Ectodermal cell (in vitro differentiated cells): ENCODE measurements at regions not wholly inside any gene's neighbourhood (a gene's known extent, or its start where the extent isn't known, plus 50 kb on each side); places are given as distances from the start of the nearest gene placed in this dataset.

ENCODE experiments used
- H3K27ac ChIP-seq: 2 replicates; pipeline ENCODE4 v1.7.0; 2013; ENCODE audit warnings: mild to moderate bottlenecking, low read depth, low read length; ENCODE audit not compliant: insufficient read depth, poor library complexity, severe bottlenecking
- H3K27me3 ChIP-seq: 2 replicates; pipeline ENCODE4 v1.7.0; 2013; ENCODE audit warnings: mild to moderate bottlenecking, low read length; ENCODE audit not compliant: insufficient read depth, control insufficient read depth, poor library complexity, severe bottlenecking
- H3K36me3 ChIP-seq: one replicate; pipeline ENCODE4 v1.7.0; 2013; ENCODE audit warnings: low read length; ENCODE audit not compliant: control insufficient read depth, insufficient read depth
- H3K4me1 ChIP-seq: one replicate; pipeline ENCODE4 v1.7.0; 2013; ENCODE audit warnings: low read length; ENCODE audit not compliant: control insufficient read depth, insufficient read depth
- H3K4me3 ChIP-seq: 2 replicates; pipeline ENCODE4 v1.7.0; 2013; ENCODE audit warnings: low read depth, low read length, control low read depth; ENCODE audit not compliant: insufficient read depth
- H3K9me3 ChIP-seq: 2 replicates; pipeline ENCODE4 v1.7.0; 2013; ENCODE audit warnings: mild to moderate bottlenecking, low read length, moderate library complexity; ENCODE audit not compliant: control insufficient read depth
- WGBS, 2 experiments: methylation state at CpG; one replicate each; pipeline ENCODE4 v1.1.7; 2013; ENCODE audit warnings: missing lambda C conversion rate in 2 of 2; 5-methylcytosine and 5-hydroxymethylcytosine counted together

GRCh38 chr11:92316106-92316809, 91.6 kb downstream of the FAT3 start:
- no peaks in the 10 kb centered on the region for H3K36me3 ChIP-seq
- H3K9me3 ChIP-seq, result no peaks in the 10 kb centered on the region
- 93 to 100% methylated on average over 3 to 4 of the region's 4 CpGs for WGBS, 2 experiments
- H3K4me3 ChIP-seq, result no peak overlapping the region
- H3K27ac ChIP-seq, result no peak overlapping the region
- H3K27me3 ChIP-seq, result no peaks in the 10 kb centered on the region
- peaks cover 5% of the 10 kb centered on the region for H3K4me1 ChIP-seq

GRCh38 chr11:92317222-92317621, 92.6 kb downstream of the FAT3 start:
- H3K27me3 ChIP-seq, result no peaks in the 10 kb centered on the region
- no peaks in the 10 kb centered on the region for H3K9me3 ChIP-seq
- no peaks in the 10 kb centered on the region for H3K4me1 ChIP-seq
- no peaks in the 10 kb centered on the region for H3K36me3 ChIP-seq
- H3K4me3 ChIP-seq, result no peak overlapping the region
- no peak overlapping the region for H3K27ac ChIP-seq

GRCh38 chr11:92317721-92318120, 93.1 kb downstream of the FAT3 start:
- 29 to 88% methylated on average over 1 to 2 of the region's 2 CpGs for WGBS, 2 experiments
- Histone ChIP-seq H3K27me3 (no peaks in the 10 kb centered on the region), H3K27ac (no peak overlapping the region), H3K36me3 (no peaks in the 10 kb centered on the region), H3K4me3 (no peak overlapping the region), H3K9me3 (no peaks in the 10 kb centered on the region), H3K4me1 (no peaks in the 10 kb centered on the region)

DNA sequence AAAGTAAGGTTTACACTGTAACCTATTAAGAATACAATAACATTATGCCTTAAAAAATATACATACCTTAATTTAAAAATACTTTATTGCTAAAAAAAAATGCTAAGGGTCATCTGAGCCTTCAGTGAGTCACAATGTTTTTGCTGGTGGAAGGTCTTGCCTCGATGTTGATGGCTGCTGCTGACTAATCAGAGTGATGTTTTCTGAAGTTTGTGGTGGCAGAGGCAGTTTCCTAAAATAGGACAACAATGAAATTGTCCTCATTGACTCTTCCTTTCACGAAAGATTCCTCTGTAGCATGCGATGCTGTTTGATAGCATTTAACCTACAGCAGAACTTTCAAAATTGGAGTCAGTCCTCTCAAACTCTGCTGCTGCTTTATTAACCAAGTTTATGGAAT, 97.6 kb downstream of the FAT3 start:
- WGBS, 2 experiments, result 95 to 96% methylated on average over 3 of the region's 3 CpGs
- no peaks in the 10 kb centered on the region for H3K4me1 ChIP-seq

GRCh38 chr11:92324890-92325289, 100.3 kb downstream of the FAT3 start:
- Histone ChIP-seq H3K4me1 (peaks cover 4% of the 10 kb centered on the region), H3K4me3 (no peak overlapping the region), H3K9me3 (no peaks in the 10 kb centered on the region), H3K27me3 (no peaks in the 10 kb centered on the region), H3K27ac (no peak overlapping the region), H3K36me3 (no peaks in the 10 kb centered on the region)
- 83 to 100% methylated on average over 1 of the region's 1 CpG for WGBS, 2 experiments

More for the DNA sequence above, 97.6 kb downstream of the FAT3 start:
- Histone ChIP-seq H3K27me3 (no peaks in the 10 kb centered on the region), H3K4me3 (no peak overlapping the region), H3K9me3 (no peaks in the 10 kb centered on the region), H3K36me3 (no peaks in the 10 kb centered on the region), H3K27ac (no peak overlapping the region)

DNA sequence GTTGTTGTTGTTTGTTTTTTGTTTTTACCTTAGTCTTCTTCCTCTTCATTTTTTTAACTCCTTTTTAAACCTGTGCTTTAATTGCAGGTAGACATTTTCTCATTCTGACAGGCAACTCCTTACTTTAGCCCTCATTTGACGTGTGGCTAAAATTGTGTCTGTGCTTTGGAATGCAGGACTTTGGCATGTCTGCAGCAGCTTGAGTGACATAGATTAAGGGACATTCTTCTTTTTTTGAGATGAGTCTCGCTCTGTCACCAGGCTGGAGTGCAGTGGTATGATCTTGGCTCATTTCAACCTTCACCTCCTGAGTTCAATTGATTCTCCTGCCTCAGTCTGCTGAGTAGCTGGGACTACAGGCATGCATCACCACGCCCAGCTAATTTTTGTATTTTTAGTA, 100.8 kb downstream of the FAT3 start:
- no peaks in the 10 kb centered on the region for H3K36me3 ChIP-seq
- H3K4me3 ChIP-seq, result no peak overlapping the region
- WGBS, 2 experiments, result 88 to 95% methylated on average over 3 of the region's 3 CpGs
- peaks cover 10% of the 10 kb centered on the region for H3K4me1 ChIP-seq
- H3K9me3 ChIP-seq, result no peaks in the 10 kb centered on the region
- no peak overlapping the region for H3K27ac ChIP-seq
- H3K27me3 ChIP-seq, result no peaks in the 10 kb centered on the region

DNA sequence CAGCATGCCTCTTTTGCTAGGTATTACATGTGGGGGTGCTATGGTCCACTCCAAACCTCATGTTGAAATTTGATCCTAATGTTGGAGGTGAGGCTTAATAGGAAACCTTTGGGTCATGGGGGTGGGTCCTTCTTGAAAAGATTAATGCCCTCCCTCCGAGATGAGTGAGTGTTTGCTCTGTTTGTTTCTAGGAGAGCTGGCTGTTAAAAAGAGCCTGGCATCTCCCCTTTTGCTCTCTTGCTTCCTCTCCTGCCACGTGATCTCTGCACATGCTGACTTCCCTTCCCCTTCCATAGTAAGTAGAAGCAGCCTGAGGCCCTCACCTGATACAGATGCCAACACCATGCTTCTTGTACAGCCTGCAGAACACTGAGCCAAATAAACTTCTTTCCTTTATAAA, 104.5 kb downstream of the FAT3 start:
- 24 to 50% methylated on average over 2 of the region's 2 CpGs for WGBS, 2 experiments
- Histone ChIP-seq H3K27ac (peak overlapping the region; percentile 11), H3K4me3 (no peak overlapping the region), H3K4me1 (peaks cover 12% of the 10 kb centered on the region), H3K27me3 (no peaks in the 10 kb centered on the region), H3K36me3 (no peaks in the 10 kb centered on the region), H3K9me3 (no peaks in the 10 kb centered on the region)

DNA sequence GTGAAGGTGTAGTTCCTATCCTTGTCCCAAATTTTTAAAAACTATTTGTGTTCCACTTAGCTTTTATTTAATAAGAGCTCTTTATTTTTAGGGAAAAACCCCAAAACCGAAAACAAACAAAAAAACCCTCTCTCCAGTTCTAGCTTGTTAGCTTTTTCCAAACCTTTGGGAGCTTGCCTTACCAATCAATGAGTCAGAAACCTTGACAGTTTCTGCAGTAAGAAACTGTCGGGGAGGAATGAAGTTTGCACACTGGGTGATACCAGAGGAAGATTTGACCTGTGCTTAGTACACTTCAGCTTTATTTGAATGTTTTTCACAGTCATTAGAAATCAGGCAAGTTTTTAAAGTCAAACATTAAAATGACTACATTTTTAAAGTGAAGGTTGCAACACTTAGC, 105.0 kb downstream of the FAT3 start:
- H3K4me1 ChIP-seq, result peaks cover 12% of the 10 kb centered on the region
- H3K9me3 ChIP-seq, result no peaks in the 10 kb centered on the region
- WGBS, 2 experiments, result 54 to 58% methylated on average over 2 of the region's 2 CpGs
- no peak overlapping the region for H3K4me3 ChIP-seq
- H3K36me3 ChIP-seq, result no peaks in the 10 kb centered on the region
- no peaks in the 10 kb centered on the region for H3K27me3 ChIP-seq
- peak overlapping the region; percentile 64 for H3K27ac ChIP-seq

DNA sequence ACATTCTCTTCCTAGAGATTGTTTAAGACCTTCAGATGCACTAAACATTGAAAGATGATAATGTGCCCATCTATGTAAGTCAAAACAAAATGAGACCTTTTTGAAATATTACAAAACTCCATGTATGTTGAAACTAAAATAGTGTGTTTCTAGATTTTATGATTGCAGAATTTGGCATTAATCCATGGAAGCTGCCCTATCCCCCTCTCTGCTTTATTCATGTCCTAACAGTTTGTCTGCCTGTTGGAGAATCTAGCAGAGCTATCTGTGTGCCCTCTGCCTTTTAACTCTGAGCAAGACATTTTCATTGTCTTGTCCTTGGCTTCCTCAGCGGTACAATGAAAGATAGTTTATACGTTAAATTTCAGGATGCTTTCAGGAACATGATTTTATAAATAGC, 105.5 kb downstream of the FAT3 start:
- Histone ChIP-seq H3K27ac (peak overlapping the region; percentile 64), H3K4me1 (peaks cover 12% of the 10 kb centered on the region), H3K27me3 (no peaks in the 10 kb centered on the region), H3K36me3 (no peaks in the 10 kb centered on the region), H3K9me3 (no peaks in the 10 kb centered on the region), H3K4me3 (no peak overlapping the region)
- 66 to 70% methylated on average over 2 of the region's 2 CpGs for WGBS, 2 experiments

DNA sequence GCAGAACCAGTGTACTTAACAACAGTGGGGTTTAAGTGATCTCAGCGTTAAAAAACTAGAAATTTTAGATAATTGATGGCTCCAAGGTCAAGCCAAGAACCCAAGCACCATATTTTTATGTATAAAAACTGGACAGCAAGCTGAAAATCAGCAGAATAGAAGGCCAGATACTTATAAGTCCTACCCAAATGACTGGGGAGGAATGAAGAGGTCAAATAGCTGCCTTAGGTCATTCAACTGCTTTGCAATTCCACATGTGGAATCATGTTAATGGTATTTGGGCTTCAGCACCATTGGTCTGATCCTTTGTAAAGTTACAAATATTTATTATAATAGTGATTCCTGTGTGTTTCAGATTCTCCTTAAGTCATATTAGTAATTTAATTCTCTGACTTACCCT, 108.4 kb downstream of the FAT3 start:
- 95 to 100% methylated on average over 1 of the region's 1 CpG for WGBS, 2 experiments
- Histone ChIP-seq H3K27ac (no peak overlapping the region), H3K4me1 (peaks cover 12% of the 10 kb centered on the region), H3K4me3 (no peak overlapping the region), H3K27me3 (no peaks in the 10 kb centered on the region), H3K36me3 (no peaks in the 10 kb centered on the region), H3K9me3 (no peaks in the 10 kb centered on the region)

- Histone ChIP-seq H3K4me3 (no peak overlapping the region), H3K36me3 (no peaks in the 10 kb centered on the region), H3K9me3 (no peaks in the 10 kb centered on the region), H3K27me3 (no peaks in the 10 kb centered on the region), H3K4me1 (no peaks in the 10 kb centered on the region), H3K27ac (no peak overlapping the region)
- 94 to 95% methylated on average over 6 of the region's 6 CpGs for WGBS, 2 experiments
Measured at GRCh38 chr11:92340839-92341238, 116.2 kb downstream of the FAT3 start.
